ENCODE measurements at regions not wholly inside any gene's neighbourhood (a gene's known extent, or its start where the extent isn't known, plus 50 kb on each side); places are given as distances from the start of the nearest gene placed in this dataset.

DNA sequence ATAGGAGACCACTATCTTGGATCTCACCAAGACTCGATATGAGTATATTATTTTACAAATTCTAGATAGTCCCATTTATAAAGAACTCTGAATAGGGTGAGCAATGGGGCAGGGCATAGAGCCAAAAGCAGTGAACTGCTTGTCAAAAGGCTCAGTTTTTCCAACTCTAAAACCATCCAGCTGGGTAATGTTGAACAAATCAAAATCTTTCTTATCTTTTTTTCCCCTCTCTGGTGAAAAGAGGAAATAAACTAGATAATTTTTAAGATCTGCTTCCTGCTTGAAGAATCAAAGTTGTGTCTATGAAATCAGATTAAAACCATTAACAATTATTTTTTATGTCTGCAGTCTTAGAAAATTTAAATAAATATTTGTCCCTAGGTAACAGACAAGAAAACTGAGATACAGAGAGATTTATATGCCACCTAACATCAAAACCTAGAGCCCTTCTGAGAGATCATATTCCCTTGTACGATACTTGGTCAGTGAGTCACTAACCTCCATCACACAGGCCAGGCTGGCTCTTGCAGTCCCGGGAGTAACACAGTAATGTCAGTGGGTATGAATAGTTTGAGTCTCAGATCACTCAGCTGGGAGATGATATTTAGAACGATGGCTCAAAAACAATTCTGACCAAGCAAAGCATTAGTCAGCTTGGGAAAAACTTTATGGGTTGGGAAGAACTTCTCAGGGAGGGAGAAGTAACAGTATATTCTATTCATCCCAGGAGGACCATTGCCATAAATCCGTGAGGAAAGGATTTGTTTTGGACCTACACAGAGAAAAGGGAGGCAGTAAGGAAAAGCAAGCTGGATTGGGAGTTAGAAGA, 178.8 kb downstream of the REEP3 start:
- Mint-ChIP-seq H3K9me3 (no peaks in the 10 kb centered on the region), H3K27ac (no peak overlapping the region), H3K36me3 (ENCODE audit: low read depth) (no peaks in the 10 kb centered on the region), H3K4me1 (peaks cover 22% of the 10 kb centered on the region), H3K27me3 (ENCODE audit: insufficient read depth) (no peaks in the 10 kb centered on the region), H3K4me3 (no peak overlapping the region)
- Histone ChIP-seq H3K4me1 (ENCODE audit: control insufficient read depth, insufficient read depth, low read length) (peaks cover 4% of the 10 kb centered on the region), H3K9me3 (ENCODE audit: control insufficient read depth, low read length) (no peaks in the 10 kb centered on the region), H3K27ac (ENCODE audit: low read depth, low read length) (no peak overlapping the region), H3K27me3 (ENCODE audit: control insufficient read depth, insufficient read depth, low read length, poor library complexity, severe bottlenecking) (no peaks in the 10 kb centered on the region), H3K36me3 (ENCODE audit: control insufficient read depth, insufficient read depth, low read length) (no peaks in the 10 kb centered on the region), H3K4me3 (ENCODE audit: low read length) (no peak overlapping the region), H3K9ac (ENCODE audit: extremely low read depth, low read length, poor library complexity, severe bottlenecking) (no peak overlapping the region)
- TF ChIP-seq, protein P1, sequence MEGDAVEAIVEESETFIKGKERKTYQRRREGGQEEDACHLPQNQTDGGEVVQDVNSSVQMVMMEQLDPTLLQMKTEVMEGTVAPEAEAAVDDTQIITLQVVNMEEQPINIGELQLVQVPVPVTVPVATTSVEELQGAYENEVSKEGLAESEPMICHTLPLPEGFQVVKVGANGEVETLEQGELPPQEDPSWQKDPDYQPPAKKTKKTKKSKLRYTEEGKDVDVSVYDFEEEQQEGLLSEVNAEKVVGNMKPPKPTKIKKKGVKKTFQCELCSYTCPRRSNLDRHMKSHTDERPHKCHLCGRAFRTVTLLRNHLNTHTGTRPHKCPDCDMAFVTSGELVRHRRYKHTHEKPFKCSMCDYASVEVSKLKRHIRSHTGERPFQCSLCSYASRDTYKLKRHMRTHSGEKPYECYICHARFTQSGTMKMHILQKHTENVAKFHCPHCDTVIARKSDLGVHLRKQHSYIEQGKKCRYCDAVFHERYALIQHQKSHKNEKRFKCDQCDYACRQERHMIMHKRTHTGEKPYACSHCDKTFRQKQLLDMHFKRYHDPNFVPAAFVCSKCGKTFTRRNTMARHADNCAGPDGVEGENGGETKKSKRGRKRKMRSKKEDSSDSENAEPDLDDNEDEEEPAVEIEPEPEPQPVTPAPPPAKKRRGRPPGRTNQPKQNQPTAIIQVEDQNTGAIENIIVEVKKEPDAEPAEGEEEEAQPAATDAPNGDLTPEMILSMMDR (conservative IDR thresholded peaks at IDR 0.05): no peak
- WGBS, 2 experiments (ENCODE audit: insufficient coverage in 1 of 2, insufficient read length in 1 of 2): 83 to 92% methylated on average over 2 to 4 of the region's 5 CpGs
- no peak for DNase-seq

DNA sequence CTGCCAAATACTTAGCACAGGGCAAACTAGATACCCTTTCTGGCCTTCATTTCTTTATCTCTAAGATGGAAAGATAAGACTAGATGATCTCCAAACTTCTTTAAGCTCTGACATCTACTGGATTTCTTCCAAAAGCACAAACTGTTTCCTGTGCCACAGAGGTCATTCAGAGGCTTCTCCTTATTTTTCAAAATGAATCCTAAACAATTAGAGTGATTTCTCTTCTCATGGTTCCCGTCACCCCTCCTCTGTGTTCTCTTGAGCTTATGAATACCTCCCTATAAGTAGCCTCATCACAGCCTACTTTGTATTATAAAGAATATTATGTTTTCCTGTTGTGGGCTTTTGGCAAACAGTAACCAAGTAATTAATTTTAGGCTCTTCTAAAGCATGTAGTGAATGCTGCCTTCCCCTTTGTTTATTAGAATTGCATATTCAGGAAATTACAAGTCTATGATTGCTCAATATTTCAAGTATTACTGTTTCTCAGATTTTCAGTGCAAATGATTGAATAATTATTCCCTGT, 179.5 kb downstream of the REEP3 start:
- no peak overlapping the region for H3K27ac ChIP-seq (ENCODE audit: low read depth, low read length)
- H3K4me1 Mint-ChIP-seq: peaks cover 22% of the 10 kb centered on the region
- H3K36me3 ChIP-seq (ENCODE audit: control insufficient read depth, insufficient read depth, low read length): no peaks in the 10 kb centered on the region
- H3K9me3 Mint-ChIP-seq: no peaks in the 10 kb centered on the region
- no peak overlapping the region for H3K4me3 Mint-ChIP-seq
- no peaks in the 10 kb centered on the region for H3K9me3 ChIP-seq (ENCODE audit: control insufficient read depth, low read length)
- no peaks in the 10 kb centered on the region for H3K36me3 Mint-ChIP-seq (ENCODE audit: low read depth)
- H3K27me3 Mint-ChIP-seq (ENCODE audit: insufficient read depth): no peaks in the 10 kb centered on the region
- no peak overlapping the region for H3K4me3 ChIP-seq (ENCODE audit: low read length)
- no peaks in the 10 kb centered on the region for H3K27me3 ChIP-seq (ENCODE audit: control insufficient read depth, insufficient read depth, low read length, poor library complexity, severe bottlenecking)
- H3K27ac Mint-ChIP-seq: no peak overlapping the region
- no peak overlapping the region for H3K9ac ChIP-seq (ENCODE audit: extremely low read depth, low read length, poor library complexity, severe bottlenecking)
- DNase-seq: no peak
- WGBS, 2 experiments (ENCODE audit: insufficient coverage in 1 of 2, insufficient read length in 1 of 2): 92% methylated on average over 1 of the region's 1 CpG; no CpG with 5 or more reads in 1 of the 2 experiments
- TF ChIP-seq, protein P1 (conservative IDR thresholded peaks at IDR 0.05): no peak
- H3K4me1 ChIP-seq (ENCODE audit: control insufficient read depth, insufficient read depth, low read length): peaks cover 4% of the 10 kb centered on the region

DNA sequence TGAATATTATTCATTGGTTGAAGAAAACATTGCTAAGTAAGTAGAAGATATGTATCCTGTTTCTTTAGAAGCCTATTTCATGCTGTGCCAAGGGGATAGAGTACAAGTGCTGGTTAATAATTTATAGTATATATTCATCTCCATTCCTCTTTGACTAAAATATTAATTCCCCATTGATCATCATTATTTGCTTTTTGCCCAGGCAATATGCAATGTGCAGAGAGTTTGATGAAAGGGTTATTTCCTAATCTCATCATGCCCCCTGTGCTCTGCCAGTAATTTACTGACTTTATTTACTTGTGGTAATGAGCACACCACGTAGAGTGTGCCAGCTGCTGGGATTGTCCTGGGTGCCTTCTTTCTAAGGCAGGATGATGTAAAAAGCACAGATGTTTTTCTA, 180.9 kb downstream of the REEP3 start:
- Histone ChIP-seq H3K36me3 (ENCODE audit: control insufficient read depth, insufficient read depth, low read length) (no peaks in the 10 kb centered on the region), H3K27ac (ENCODE audit: low read depth, low read length) (no peak overlapping the region), H3K9ac (ENCODE audit: extremely low read depth, low read length, poor library complexity, severe bottlenecking) (no peak overlapping the region), H3K9me3 (ENCODE audit: control insufficient read depth, low read length) (no peaks in the 10 kb centered on the region), H3K27me3 (ENCODE audit: control insufficient read depth, insufficient read depth, low read length, poor library complexity, severe bottlenecking) (no peaks in the 10 kb centered on the region), H3K4me1 (ENCODE audit: control insufficient read depth, insufficient read depth, low read length) (peaks cover 4% of the 10 kb centered on the region), H3K4me3 (ENCODE audit: low read length) (no peak overlapping the region)
- WGBS, 2 experiments (ENCODE audit: insufficient coverage in 1 of 2, insufficient read length in 1 of 2): 93 to 100% methylated on average over 1 of the region's 1 CpG
- peaks cover 22% of the 10 kb centered on the region for H3K4me1 Mint-ChIP-seq
- no peaks in the 10 kb centered on the region for H3K9me3 Mint-ChIP-seq
- H3K4me3 Mint-ChIP-seq: no peak overlapping the region
- no peaks in the 10 kb centered on the region for H3K27me3 Mint-ChIP-seq (ENCODE audit: insufficient read depth)
- H3K27ac Mint-ChIP-seq: no peak overlapping the region
- TF ChIP-seq, protein P1 (conservative IDR thresholded peaks at IDR 0.05): no peak
- no peaks in the 10 kb centered on the region for H3K36me3 Mint-ChIP-seq (ENCODE audit: low read depth)
- no peak for DNase-seq
